OCI-LY1 (cell line): ENCODE measurements at regions not wholly inside any gene's neighbourhood (a gene's known extent, or its start where the extent isn't known, plus 50 kb on each side); places are given as distances from the start of the nearest gene placed in this dataset.

Experiments used
- H2AFZ ChIP-seq: fragments of 200-600 bp; sonication (generic), shearing (Covaris generic); 2 replicates; pipeline ENCODE4 v1.6.0; 2014; ENCODE audit warnings: antibody characterized with exemption, mild to moderate bottlenecking, low read length
- H3F3A ChIP-seq: fragments of 200-600 bp; sonication (generic), shearing (Covaris generic); 2 replicates; pipeline ENCODE4 v1.6.0; 2014; ENCODE audit warnings: mild to moderate bottlenecking, antibody characterized with exemption, low read length, moderate library complexity; ENCODE audit not compliant: insufficient read depth
- H3K27ac ChIP-seq: fragments of 200-600 bp; sonication (generic); 2 replicates; pipeline ENCODE4 v1.5.1; 2014; ENCODE audit warnings: low read length, mixed run types, mild to moderate bottlenecking, low read depth; ENCODE audit not compliant: poor library complexity, severe bottlenecking
- H3K27me3 ChIP-seq: fragments of 200-600 bp; sonication (generic); 2 replicates; pipeline ENCODE4 v1.6.0; 2014; ENCODE audit warnings: antibody characterized with exemption, mild to moderate bottlenecking, low read length, moderate library complexity; ENCODE audit not compliant: insufficient read depth
- H3K36me3 ChIP-seq: fragments of 200-600 bp; sonication (generic); 2 replicates; pipeline ENCODE4 v1.6.1; 2014; ENCODE audit warnings: mild to moderate bottlenecking, antibody characterized with exemption, low read length, moderate library complexity, mixed read lengths; ENCODE audit not compliant: insufficient read depth
- H3K4me1 ChIP-seq: fragments of 200-600 bp; sonication (generic); 2 replicates; pipeline ENCODE4 v1.5.1; 2014; ENCODE audit warnings: mild to moderate bottlenecking, low read length, moderate library complexity; ENCODE audit not compliant: insufficient read depth, severe bottlenecking
- H3K4me2 ChIP-seq: fragments of 200-600 bp; sonication (generic), shearing (Covaris generic); 2 replicates; pipeline ENCODE4 v1.6.1; 2014; ENCODE audit warnings: low read length
- H3K4me3 ChIP-seq: fragments of 200-600 bp; sonication (generic); 2 replicates; pipeline ENCODE4 v1.5.1; 2014; ENCODE audit warnings: low read length, low read depth, mild to moderate bottlenecking, mixed read lengths; ENCODE audit not compliant: poor library complexity, severe bottlenecking
- H3K79me2 ChIP-seq: fragments of 200-600 bp; shearing (Covaris generic); 2 replicates; pipeline ENCODE4 v1.6.1; 2016; ENCODE audit warnings: mixed run types, low read length, mixed read lengths; ENCODE audit not compliant: insufficient read depth
- H3K9ac ChIP-seq: fragments of 200-600 bp; sonication (generic), shearing (Covaris generic); 2 replicates; pipeline ENCODE4 v1.6.1; 2014; ENCODE audit warnings: mild to moderate bottlenecking, low read length, mixed read lengths
- H3K9me2 ChIP-seq: fragments of 200-600 bp; sonication (generic), shearing (Covaris generic); 2 replicates; pipeline ENCODE4 v1.6.1; 2014; ENCODE audit warnings: low read depth, mild to moderate bottlenecking, low read length, mixed read lengths
- H3K9me3 ChIP-seq: fragments of 200-600 bp; shearing (Covaris generic); 2 replicates; pipeline ENCODE4 v1.6.1; 2014; ENCODE audit warnings: low read length, mixed read lengths
- H4K20me1 ChIP-seq: fragments of 200-600 bp; sonication (generic), shearing (Covaris generic); 2 replicates; pipeline ENCODE4 v1.6.0; 2016; ENCODE audit warnings: mild to moderate bottlenecking, low read length; ENCODE audit not compliant: insufficient read depth
- EZH2 ChIP-seq: fragments of 200-600 bp; sonication (generic), shearing (Covaris generic); IDR thresholded peaks from 2 replicates; pipeline ENCODE4 v1.8.0; 2017; ENCODE audit warnings: borderline replicate concordance, mixed run types, mild to moderate bottlenecking, antibody characterized with exemption, low read length, moderate library complexity, mixed read lengths
- TF ChIP-seq, protein P1 (sequence below): fragments of 200-600 bp; sonication (generic), shearing (Covaris generic); IDR thresholded peaks from 2 replicates; pipeline ENCODE4 v1.5.1; 2017; ENCODE audit warnings: mild to moderate bottlenecking, antibody characterized with exemption, low read length, moderate library complexity, mixed read lengths

DNA sequence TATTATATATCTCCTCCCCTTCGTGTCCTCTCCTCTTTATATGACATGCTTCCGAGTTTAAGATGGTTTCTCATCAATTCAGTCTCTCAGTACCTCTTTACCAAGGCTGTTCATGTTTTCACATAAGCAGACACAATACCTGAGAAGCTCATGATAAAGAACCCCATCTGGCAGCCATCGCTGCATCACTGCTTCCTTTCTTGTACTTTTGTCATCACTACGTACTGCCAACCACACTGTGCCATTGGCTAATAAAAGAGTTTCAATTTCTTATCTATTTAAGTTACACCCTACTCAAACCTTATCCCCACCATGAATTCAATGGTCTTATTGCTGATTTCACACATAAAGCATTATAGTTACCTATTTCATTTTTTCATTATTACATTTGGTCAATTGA, 484.7 kb upstream of the CNTN4 start:
- Histone ChIP-seq H3K36me3 (no peaks in the 10 kb centered on the region), H3K9ac (no peak overlapping the region), H3K4me2 (no peak overlapping the region)

DNA sequence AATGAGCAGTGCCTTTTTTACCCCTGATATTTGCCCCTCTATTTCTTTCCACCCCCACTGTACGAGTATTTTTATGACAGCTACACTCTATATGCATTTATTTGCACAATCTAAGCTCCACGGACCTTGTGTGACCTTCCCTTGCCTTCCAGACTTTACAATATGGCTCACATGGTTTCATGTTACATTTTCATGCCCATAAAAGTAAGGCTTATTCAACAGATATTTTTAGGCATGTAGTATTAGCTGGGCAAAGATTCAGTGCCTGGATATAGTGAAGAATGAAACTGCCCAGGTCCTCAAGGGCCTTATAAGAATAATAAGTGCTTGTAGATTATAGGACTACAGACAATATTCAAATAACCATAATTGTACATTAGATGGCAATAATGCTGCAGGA, 481.9 kb upstream of the CNTN4 start:
- Histone ChIP-seq H3K4me1 (no peaks in the 10 kb centered on the region), H3K4me3 (no peak overlapping the region), H3K9me2 (no peaks in the 10 kb centered on the region), H3K4me2 (no peak overlapping the region), H3K36me3 (no peaks in the 10 kb centered on the region), H4K20me1 (no peaks in the 10 kb centered on the region), H3K9me3 (no peaks in the 10 kb centered on the region), H3K9ac (no peak overlapping the region), H3K79me2 (no peaks in the 10 kb centered on the region), H2AFZ (no peak overlapping the region), H3F3A (no peaks in the 10 kb centered on the region), H3K27me3 (no peaks in the 10 kb centered on the region), H3K27ac (no peak overlapping the region)
- TF ChIP-seq, protein P1, sequence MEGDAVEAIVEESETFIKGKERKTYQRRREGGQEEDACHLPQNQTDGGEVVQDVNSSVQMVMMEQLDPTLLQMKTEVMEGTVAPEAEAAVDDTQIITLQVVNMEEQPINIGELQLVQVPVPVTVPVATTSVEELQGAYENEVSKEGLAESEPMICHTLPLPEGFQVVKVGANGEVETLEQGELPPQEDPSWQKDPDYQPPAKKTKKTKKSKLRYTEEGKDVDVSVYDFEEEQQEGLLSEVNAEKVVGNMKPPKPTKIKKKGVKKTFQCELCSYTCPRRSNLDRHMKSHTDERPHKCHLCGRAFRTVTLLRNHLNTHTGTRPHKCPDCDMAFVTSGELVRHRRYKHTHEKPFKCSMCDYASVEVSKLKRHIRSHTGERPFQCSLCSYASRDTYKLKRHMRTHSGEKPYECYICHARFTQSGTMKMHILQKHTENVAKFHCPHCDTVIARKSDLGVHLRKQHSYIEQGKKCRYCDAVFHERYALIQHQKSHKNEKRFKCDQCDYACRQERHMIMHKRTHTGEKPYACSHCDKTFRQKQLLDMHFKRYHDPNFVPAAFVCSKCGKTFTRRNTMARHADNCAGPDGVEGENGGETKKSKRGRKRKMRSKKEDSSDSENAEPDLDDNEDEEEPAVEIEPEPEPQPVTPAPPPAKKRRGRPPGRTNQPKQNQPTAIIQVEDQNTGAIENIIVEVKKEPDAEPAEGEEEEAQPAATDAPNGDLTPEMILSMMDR, result no peak
- no peak for TF ChIP-seq EZH2

More for the DNA sequence above, 484.7 kb upstream of the CNTN4 start:
- H3K9me3 ChIP-seq, result no peaks in the 10 kb centered on the region
- TF ChIP-seq, protein P1, result no peak
- TF ChIP-seq EZH2, result no peak
- no peak overlapping the region for H3K4me3 ChIP-seq
- H3F3A ChIP-seq, result no peaks in the 10 kb centered on the region
- no peaks in the 10 kb centered on the region for H3K79me2 ChIP-seq
- H3K27ac ChIP-seq, result no peak overlapping the region
- H4K20me1 ChIP-seq, result no peaks in the 10 kb centered on the region
- H3K27me3 ChIP-seq, result no peaks in the 10 kb centered on the region
- no peaks in the 10 kb centered on the region for H3K4me1 ChIP-seq
- no peaks in the 10 kb centered on the region for H3K9me2 ChIP-seq
- no peak overlapping the region for H2AFZ ChIP-seq

DNA sequence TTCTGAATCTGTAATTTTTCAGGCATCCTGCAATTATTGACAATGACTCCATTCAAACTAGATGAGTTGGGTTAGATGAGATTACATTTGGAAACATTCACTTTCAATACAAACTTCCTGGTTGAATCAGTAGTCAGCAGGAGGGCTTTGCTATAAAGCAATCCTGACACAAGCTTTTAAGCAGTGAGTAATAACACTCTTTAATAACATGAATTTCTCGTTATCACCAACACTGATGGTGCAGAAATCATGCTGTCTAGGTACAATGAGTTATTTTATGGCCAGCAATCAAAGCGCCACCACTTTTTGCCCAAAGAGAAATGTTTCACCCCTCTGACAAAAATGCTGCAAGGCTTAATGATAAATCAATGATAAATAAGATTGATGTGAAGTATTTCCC, 474.8 kb upstream of the CNTN4 start:
- Histone ChIP-seq H3K4me3 (no peak overlapping the region), H3K9me2 (no peaks in the 10 kb centered on the region), H3K79me2 (no peaks in the 10 kb centered on the region), H3F3A (no peaks in the 10 kb centered on the region), H3K9me3 (no peaks in the 10 kb centered on the region), H3K27ac (no peak overlapping the region), H3K36me3 (no peaks in the 10 kb centered on the region), H4K20me1 (no peaks in the 10 kb centered on the region), H3K27me3 (no peaks in the 10 kb centered on the region), H3K4me2 (no peak overlapping the region), H3K4me1 (no peaks in the 10 kb centered on the region), H3K9ac (no peak overlapping the region), H2AFZ (no peak overlapping the region)
- no peak for TF ChIP-seq EZH2
- TF ChIP-seq, protein P1, result no peak
